HEK293T (cell line): ENCODE measurements at regions not wholly inside any gene's neighbourhood (a gene's known extent, or its start where the extent isn't known, plus 50 kb on each side); places are given as distances from the start of the nearest gene placed in this dataset.

ENCODE experiments used
- ARNT ChIP-seq: fragments of 450-650 bp; IDR thresholded peaks from 2 replicates; pipeline ENCODE4 v1.6.1; 2017; ENCODE audit warnings: mild to moderate bottlenecking
- BHLHE40 ChIP-seq: fragments of 450-650 bp; IDR thresholded peaks from 2 replicates; pipeline ENCODE4 v1.6.1; 2016; ENCODE audit warnings: mild to moderate bottlenecking, moderate library complexity, borderline replicate concordance
- CTBP1 ChIP-seq: fragments of 450-650 bp; IDR thresholded peaks from 2 replicates; pipeline ENCODE4 v1.6.1; 2016; ENCODE audit warnings: borderline replicate concordance
- ELF4 ChIP-seq: fragments of 450-650 bp; IDR thresholded peaks from 2 replicates; pipeline ENCODE4 v1.6.1; 2017; ENCODE audit warnings: antibody characterized with exemption
- FOXA1 ChIP-seq: fragments of 450-650 bp; IDR thresholded peaks from 2 replicates; pipeline ENCODE4 v1.6.1; 2016; ENCODE audit warnings: mild to moderate bottlenecking
- FOXK2 ChIP-seq: fragments of 450-650 bp; IDR thresholded peaks from 2 replicates; pipeline ENCODE4 v1.6.1; 2016; ENCODE audit warnings: mild to moderate bottlenecking
- FOXM1 ChIP-seq: fragments of 450-650 bp; IDR thresholded peaks from 2 replicates; pipeline ENCODE4 v1.6.1; 2017; ENCODE audit warnings: mild to moderate bottlenecking, borderline replicate concordance
- LEF1 ChIP-seq: fragments of 450-650 bp; IDR thresholded peaks from 2 replicates; pipeline ENCODE4 v1.6.1; 2017; ENCODE audit warnings: mild to moderate bottlenecking, borderline replicate concordance
- NFRKB ChIP-seq: fragments of 450-650 bp; IDR thresholded peaks from 2 replicates; pipeline ENCODE4 v1.6.1; 2016; ENCODE audit warnings: mild to moderate bottlenecking, moderate library complexity
- SP1 ChIP-seq: fragments of 450-650 bp; IDR thresholded peaks from 2 replicates; pipeline ENCODE4 v1.6.1; 2017
- SUZ12 ChIP-seq: fragments of 450-650 bp; IDR thresholded peaks from 2 replicates; pipeline ENCODE4 v1.6.1; 2016; ENCODE audit warnings: mild to moderate bottlenecking
- TARDBP ChIP-seq: fragments of 450-650 bp; IDR thresholded peaks from 2 replicates; pipeline ENCODE4 v1.6.1; 2016
- ZNF384 ChIP-seq: fragments of 450-650 bp; IDR thresholded peaks from 2 replicates; pipeline ENCODE4 v1.6.1; 2016
- TF ChIP-seq, protein P1 (sequence below): fragments of 450-650 bp; IDR thresholded peaks from 2 replicates; pipeline ENCODE4 v1.6.1; 2016

- TF ChIP-seq BHLHE40 (no peak), SUZ12 (no peak), TARDBP (no peak), FOXA1 (no peak), FOXK2 (no peak), NFRKB (no peak), CTBP1 (no peak), SP1 (no peak), ARNT (no peak), FOXM1 (no peak), ELF4 (no peak), ZNF384 (no peak), LEF1 (no peak)
- TF ChIP-seq, protein P1, sequence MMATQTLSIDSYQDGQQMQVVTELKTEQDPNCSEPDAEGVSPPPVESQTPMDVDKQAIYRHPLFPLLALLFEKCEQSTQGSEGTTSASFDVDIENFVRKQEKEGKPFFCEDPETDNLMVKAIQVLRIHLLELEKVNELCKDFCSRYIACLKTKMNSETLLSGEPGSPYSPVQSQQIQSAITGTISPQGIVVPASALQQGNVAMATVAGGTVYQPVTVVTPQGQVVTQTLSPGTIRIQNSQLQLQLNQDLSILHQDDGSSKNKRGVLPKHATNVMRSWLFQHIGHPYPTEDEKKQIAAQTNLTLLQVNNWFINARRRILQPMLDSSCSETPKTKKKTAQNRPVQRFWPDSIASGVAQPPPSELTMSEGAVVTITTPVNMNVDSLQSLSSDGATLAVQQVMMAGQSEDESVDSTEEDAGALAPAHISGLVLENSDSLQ = no peak
These were observed 553.1 kb downstream of the LRRC70 start for GRCh38 chr5:63131626-63132285.
